ENCODE measurements at regions not wholly inside any gene's neighbourhood (a gene's known extent, or its start where the extent isn't known, plus 50 kb on each side); places are given as distances from the start of the nearest gene placed in this dataset.

GRCh38 chr17:14946481-14946880 is 318.6 kb downstream of the PMP22 start:
- DNase-seq (ENCODE audit: low read depth): no peak

GRCh38 chr17:14942526-14943190 is 322.5 kb downstream of the PMP22 start:
- no peak for DNase-seq (ENCODE audit: low read depth)

GRCh38 chr17:14940938-14941265 is 324.2 kb downstream of the PMP22 start:
- DNase-seq (ENCODE audit: low read depth): no peak

GRCh38 chr17:14940108-14940937 is 324.8 kb downstream of the PMP22 start:
- no peak for DNase-seq (ENCODE audit: low read depth)

- DNase-seq (ENCODE audit: low read depth): no peak
Measured at GRCh38 chr17:14935845-14936485, 329.2 kb downstream of the PMP22 start.

- no peak for DNase-seq (ENCODE audit: low read depth)
Measured at GRCh38 chr17:14935139-14935841, 329.8 kb downstream of the PMP22 start.

GRCh38 chr17:14933676-14934075 is 331.4 kb downstream of the PMP22 start:
- no peak for DNase-seq (ENCODE audit: low read depth)

GRCh38 chr17:14926526-14927122 is 338.5 kb downstream of the PMP22 start:
- peak; percentile 29 for DNase-seq (ENCODE audit: low read depth)

GRCh38 chr17:14926073-14926472 is 339.1 kb downstream of the PMP22 start:
- DNase-seq (ENCODE audit: low read depth): no peak

- DNase-seq (ENCODE audit: low read depth): no peak
Measured at GRCh38 chr17:14925498-14925897, 339.6 kb downstream of the PMP22 start.

GRCh38 chr17:14923981-14924380 is 341.1 kb downstream of the PMP22 start:
- DNase-seq (ENCODE audit: low read depth): no peak

GRCh38 chr17:14922411-14922810 is 342.7 kb downstream of the PMP22 start:
- DNase-seq (ENCODE audit: low read depth): no peak

GRCh38 chr17:14921936-14922335 is 343.2 kb downstream of the PMP22 start:
- no peak for DNase-seq (ENCODE audit: low read depth)

- no peak for DNase-seq (ENCODE audit: low read depth)
Measured at GRCh38 chr17:14919631-14920213, 345.4 kb downstream of the PMP22 start.

- DNase-seq (ENCODE audit: low read depth): no peak
Measured at GRCh38 chr17:14919094-14919493, 346.0 kb downstream of the PMP22 start.

GRCh38 chr17:14918540-14918939 is 346.6 kb downstream of the PMP22 start:
- no peak for DNase-seq (ENCODE audit: low read depth)

GRCh38 chr17:14910916-14911315 is 354.2 kb downstream of the PMP22 start:
- no peak for DNase-seq (ENCODE audit: low read depth)

- no peak for DNase-seq (ENCODE audit: low read depth)
Measured at GRCh38 chr17:14904386-14904785, 360.7 kb downstream of the PMP22 start.

- no peak for DNase-seq (ENCODE audit: low read depth)
Measured at GRCh38 chr17:14903854-14904253, 361.3 kb downstream of the PMP22 start.

GRCh38 chr17:14902803-14903202 is 362.3 kb downstream of the PMP22 start:
- no peak for DNase-seq (ENCODE audit: low read depth)

- no peak for DNase-seq (ENCODE audit: low read depth)
Measured at GRCh38 chr17:14902297-14902696, 362.8 kb downstream of the PMP22 start.

GRCh38 chr17:14901376-14901775 is 363.8 kb downstream of the PMP22 start:
- DNase-seq (ENCODE audit: low read depth): no peak

All from renal cortical epithelial cell (primary cell).